GM12892 (cell line): ENCODE measurements at regions not wholly inside any gene's neighbourhood (a gene's known extent, or its start where the extent isn't known, plus 50 kb on each side); places are given as distances from the start of the nearest gene placed in this dataset.
"Not testable (repeated sequence)": the region's sequence is repeated elsewhere in the genome, so short reads cannot be mapped to it uniquely, and the experiment has no call there.

Experiments
- DNase-seq: peaks from one replicate; pipeline ENCODE4 v3.0.0; 2011; ENCODE audit not compliant: insufficient read length
- FAIRE-seq: peaks from 2 replicates; lab custom pipeline; 2011; peaks lifted over from hg19 to GRCh38; lab: Jason Lieb, UNC
- POLR2A ChIP-seq: IDR thresholded peaks from 2 replicates; pipeline ENCODE4 v1.6.1; 2011; ENCODE audit warnings: low read depth, low read length, control low read depth
- POLR2AphosphoS5 ChIP-seq: IDR thresholded peaks from 2 replicates; pipeline ENCODE4 v1.6.1; 2011; ENCODE audit warnings: low read depth, low read length, control low read depth
- TAF1 ChIP-seq: IDR thresholded peaks from 2 replicates; pipeline ENCODE4 v1.6.1; 2011; ENCODE audit warnings: low read depth, mild to moderate bottlenecking, control low read depth, low read length, borderline replicate concordance

DNA sequence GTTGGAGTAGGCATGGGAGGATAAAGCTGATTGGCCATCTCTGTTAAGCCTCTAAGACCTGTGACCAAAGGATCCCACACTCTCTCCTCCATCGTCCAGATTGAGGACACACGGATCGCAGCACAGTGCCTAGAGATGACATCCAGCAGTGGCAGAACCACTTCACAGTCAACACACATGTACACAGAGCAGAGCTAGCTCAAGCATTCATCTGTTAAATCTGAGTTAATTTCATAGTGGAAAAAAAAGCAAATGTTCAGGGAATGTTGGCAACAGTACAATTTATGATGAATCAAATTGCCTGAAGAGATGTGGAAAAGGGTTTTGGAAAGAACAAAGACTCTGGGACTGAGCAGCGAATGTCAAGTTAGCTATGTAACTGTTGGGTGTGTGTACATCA, 108.1 kb upstream of the PLAAT1 start:
- FAIRE-seq (no peak), DNase-seq (no peak)
- TF ChIP-seq POLR2AphosphoS5 (no peak), POLR2A (no peak), TAF1 (no peak)

- TF ChIP-seq POLR2A (no peak), TAF1 (no peak), POLR2AphosphoS5 (no peak)
- FAIRE-seq, result no peak
- no peak for DNase-seq
These were observed 106.2 kb upstream of the PLAAT1 start for GRCh38 chr3:193134856-193135255.

GRCh38 chr3:193140381-193140780, 100.6 kb upstream of the PLAAT1 start:
- TF ChIP-seq POLR2AphosphoS5, result no peak
- no peak for TF ChIP-seq TAF1
- no peak for TF ChIP-seq POLR2A
- DNase-seq (no peak), FAIRE-seq (no peak)

DNA sequence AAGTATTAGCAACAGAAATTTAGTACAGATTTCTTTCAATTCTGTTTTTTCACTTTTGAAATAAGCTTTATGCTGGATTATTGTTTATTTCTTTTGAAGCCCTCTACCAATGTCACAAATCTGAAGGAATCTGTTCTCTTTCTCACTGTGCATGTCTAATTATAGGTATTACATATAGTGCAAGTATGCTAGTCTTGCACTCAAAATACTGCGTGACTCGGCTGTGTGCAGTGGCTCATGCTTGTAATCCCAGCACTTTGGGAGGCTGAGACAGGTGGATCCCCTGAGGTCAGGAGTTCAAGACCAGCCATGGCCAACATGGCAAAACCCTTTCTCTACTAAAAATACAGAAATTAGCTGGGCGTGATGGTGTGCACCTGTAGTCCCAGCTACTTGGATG, 95.8 kb upstream of the PLAAT1 start:
- TF ChIP-seq POLR2AphosphoS5 (no peak), POLR2A (no peak), TAF1 (no peak)
- DNase-seq (no peak), FAIRE-seq (no peak)

DNA sequence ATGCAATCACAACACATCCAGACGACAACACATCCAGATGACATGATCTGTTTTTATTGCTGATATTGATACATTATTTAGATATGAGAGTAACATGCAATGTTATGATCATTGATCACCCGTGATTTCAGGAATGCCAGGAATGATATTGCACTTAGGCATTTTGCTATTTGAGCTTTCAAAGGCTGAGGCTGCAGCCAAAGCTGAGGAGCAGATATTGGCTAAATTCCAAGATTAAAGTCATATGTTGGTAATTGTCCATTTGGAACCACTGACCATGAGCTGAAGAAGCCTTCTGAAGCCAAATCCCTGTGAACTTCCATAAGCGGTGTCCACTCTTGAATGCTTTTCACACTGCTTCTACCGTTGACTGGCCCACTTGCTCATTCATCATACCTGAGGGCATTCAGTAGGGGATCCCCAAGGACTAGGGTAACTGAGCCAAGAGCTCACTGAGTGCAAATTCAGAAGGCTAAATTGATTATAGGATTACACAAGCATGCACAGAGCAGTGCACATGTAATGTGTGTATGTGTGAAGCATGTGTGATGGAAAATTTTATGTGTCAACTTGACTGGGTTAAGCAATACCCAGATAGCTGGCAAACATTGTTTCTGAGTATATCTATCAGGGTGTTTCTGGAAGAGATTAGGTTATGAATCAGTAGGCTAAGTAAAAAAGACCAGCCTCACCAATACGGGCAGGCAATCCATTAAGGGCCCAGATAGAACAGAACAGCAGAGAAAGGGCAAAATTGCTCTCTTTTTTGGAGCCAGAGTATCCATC, 92.1 kb upstream of the PLAAT1 start:
- FAIRE-seq (no peak), DNase-seq (no peak)

GRCh38 chr3:193149998-193150397, 91.0 kb upstream of the PLAAT1 start:
- FAIRE-seq (no peak), DNase-seq (no peak)
- TF ChIP-seq POLR2A, result no peak
- no peak for TF ChIP-seq POLR2AphosphoS5
- no peak for TF ChIP-seq TAF1

More for the DNA sequence above, 92.1 kb upstream of the PLAAT1 start:
- TF ChIP-seq POLR2A (no peak), TAF1 (no peak), POLR2AphosphoS5 (no peak)

DNA sequence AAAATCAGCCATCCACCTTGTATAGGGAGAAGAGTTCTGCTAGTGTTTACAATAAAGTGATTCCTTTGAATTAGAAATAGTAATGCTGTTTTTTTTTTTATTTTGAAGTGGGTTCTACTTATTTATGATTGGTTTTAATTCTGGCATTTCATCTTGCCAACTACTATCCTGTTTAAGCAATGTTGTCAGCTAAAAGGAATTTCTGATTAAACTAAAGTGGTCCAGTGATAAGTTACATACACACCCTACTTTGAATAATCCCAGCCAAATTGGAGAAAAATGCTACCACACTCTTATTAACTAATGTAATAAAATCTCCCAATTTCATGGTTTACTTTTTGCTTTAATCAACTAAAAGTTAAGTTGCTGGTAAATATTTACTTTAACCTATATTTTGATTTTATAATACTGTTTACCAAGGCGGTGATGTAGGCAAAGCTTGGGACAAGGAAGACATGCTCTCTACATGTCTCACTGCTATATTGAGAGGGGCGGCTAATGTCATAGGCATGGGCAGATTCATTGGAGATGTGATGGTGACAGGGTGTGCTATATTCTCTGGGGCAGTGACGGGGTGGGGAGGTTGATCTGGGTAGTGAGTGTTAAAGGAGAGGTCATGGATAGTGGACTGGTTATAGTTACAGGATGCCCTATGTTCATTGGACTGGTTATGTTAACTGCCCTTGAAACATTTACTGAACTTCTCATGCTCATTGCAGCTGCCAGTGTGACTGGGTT, 85.8 kb upstream of the PLAAT1 start:
- not testable (repeated sequence) for DNase-seq, FAIRE-seq

DNA sequence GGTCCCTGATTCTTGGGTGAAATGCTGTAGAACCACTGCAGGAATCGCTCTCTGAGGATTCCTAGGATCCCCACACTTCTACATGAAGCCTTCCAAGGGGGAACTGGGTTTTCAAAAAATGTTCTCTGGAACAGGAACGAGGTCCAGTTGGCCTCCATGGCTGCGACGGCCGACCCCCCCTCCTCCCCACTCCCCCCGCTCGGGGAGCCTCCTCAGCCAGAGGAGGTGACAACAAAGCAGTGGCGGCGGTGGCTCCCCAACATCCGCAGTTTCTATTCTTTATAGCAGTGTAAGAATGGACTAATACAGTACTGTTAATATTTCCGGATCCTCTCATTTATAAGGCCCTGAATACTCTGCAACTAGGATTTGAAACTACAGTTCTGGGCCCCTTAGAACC, 84.0 kb upstream of the PLAAT1 start:
- FAIRE-seq (no peak), DNase-seq (no peak)
- TF ChIP-seq TAF1, result no peak
- TF ChIP-seq POLR2A, result no peak
- no peak for TF ChIP-seq POLR2AphosphoS5

DNA sequence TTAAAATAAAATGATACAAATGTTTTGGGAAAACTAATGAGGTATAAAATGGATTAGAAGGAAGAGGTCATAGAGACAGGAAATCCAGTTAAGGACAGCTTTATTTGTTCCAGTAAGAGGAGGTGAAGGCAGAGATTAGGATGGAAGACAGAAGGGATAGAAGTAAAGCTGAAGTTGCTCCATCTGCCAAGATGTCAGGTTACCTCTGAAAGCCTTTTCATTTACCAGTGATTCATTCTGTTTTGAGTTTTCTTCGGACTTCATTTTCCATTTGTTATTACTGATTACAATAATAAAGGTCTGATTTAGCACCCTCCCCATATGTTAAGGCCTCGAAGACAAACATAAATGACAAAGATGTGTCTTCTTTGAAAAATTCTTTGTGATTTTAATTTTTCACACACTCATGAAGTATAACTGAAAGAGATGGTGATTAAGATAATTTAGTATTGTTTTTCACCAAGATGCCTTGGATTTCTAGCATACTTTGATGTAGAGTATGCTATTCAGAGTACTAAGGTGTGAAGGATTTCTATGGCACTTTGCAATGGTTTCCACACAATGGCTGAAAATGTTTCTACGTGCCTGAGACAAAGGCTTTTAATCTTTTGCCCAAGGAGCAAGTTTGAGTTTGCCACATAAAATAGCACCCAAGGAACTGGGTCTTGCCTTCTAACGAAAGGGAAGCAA, 75.4 kb upstream of the PLAAT1 start:
- FAIRE-seq (no peak), DNase-seq (no peak)
- TF ChIP-seq POLR2AphosphoS5 (no peak), POLR2A (no peak), TAF1 (no peak)

GRCh38 chr3:193168931-193169330, 72.1 kb upstream of the PLAAT1 start:
- FAIRE-seq, result no peak

GRCh38 chr3:193174140-193174539, 66.9 kb upstream of the PLAAT1 start:
- DNase-seq (no peak), FAIRE-seq (no peak)
- TF ChIP-seq TAF1 (no peak), POLR2A (no peak), POLR2AphosphoS5 (no peak)

More at GRCh38 chr3:193168931-193169330, 72.1 kb upstream of the PLAAT1 start:
- no peak for TF ChIP-seq TAF1
- no peak for TF ChIP-seq POLR2A
- TF ChIP-seq POLR2AphosphoS5, result no peak
- DNase-seq, result no peak

DNA sequence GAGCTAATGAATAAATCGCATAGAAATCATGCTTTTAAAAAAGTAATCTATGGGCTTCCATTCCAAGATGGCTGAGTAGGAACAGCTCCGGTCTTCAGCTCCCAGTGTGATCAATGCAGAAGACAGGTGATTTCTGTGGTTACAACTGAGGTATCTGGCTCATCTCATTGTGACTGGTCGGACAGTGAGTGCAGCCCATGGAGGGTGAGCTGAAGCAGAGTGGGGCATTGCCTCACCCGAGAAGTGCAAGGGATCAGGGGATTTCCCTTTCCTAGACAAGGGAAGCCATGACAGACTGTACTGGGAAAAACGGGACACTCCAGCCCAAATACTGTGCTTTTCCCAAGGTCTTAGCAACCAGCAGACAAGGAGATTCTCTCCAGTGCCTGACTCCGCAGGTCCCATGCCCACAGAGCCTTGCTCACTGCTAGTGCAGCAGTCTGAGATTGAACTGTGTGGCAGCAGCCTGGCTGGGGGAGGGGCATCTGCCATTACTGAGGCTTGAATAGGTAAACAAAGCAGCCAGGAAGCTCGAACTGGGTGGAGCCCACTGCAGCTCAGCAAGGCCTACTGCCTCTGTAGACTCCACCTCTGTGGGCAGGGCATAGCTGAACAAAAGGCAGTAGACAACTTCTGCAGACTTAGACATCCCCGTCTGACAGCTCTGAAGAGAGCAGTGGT, 61.5 kb upstream of the PLAAT1 start:
- not testable (repeated sequence) for FAIRE-seq, DNase-seq
